K562 (cell line): ENCODE measurements at regions not wholly inside any gene's neighbourhood (a gene's known extent, or its start where the extent isn't known, plus 50 kb on each side); places are given as distances from the start of the nearest gene placed in this dataset.

Experiments used
- ATAC-seq: fragments of 200-7000 bp; cut with Tn5 transposase; 3 replicates; pipeline ENCODE4 v1.9.1; 2020; ENCODE audit warnings: moderate library complexity
- BruUV-seq: library from RNA; stranded (reverse); fragments of 400-500 nt; replicated peaks from 2 replicates; lab custom pipeline; 2021; lab: Mats Ljungman, UMichigan
- CTCF ChIA-PET: fragments of 300-600 bp; formaldehyde crosslinking; extraction: SDS; loops from one replicate; lab custom pipeline; 2021; ENCODE audit warnings: low intra/inter-chr PET ratio; lab: Yijun Ruan, JAX
- POLR2A ChIA-PET: fragments of 300-600, 350-650 bp; sonication (Branson Sonifier 250); formaldehyde crosslinking; extraction: SDS; loops from one replicate; lab custom pipeline; 2021; ENCODE audit warnings: antibody characterized with exemption, inconsistent platforms; lab: Yijun Ruan, JAX
- DNase-seq, 4 experiments: peaks; one replicate each; pipeline versions ENCODE4 v3.0.0 to v3.0.0-alpha.2; 2011 to 2018; ENCODE audit warnings: low spot score in 3 of 4, mixed read lengths in 3 of 4; ENCODE audit errors: extremely low read depth in 1 of 4
- FAIRE-seq: peaks from 2 replicates; lab custom pipeline; 2011; peaks lifted over from hg19 to GRCh38; lab: Jason Lieb, UNC
- H2AFZ ChIP-seq: 2 replicates; pipeline ENCODE4 v1.6.0; 2011; ENCODE audit warnings: low read depth, low read length, control low read depth, inconsistent platforms
- H3K27ac ChIP-seq: fragments of 200-600 bp; 3 replicates; pipeline ENCODE4 v1.8.0; 2011; ENCODE audit warnings: low read depth, mild to moderate bottlenecking, control low read depth, inconsistent platforms, low read length, moderate library complexity, mixed read lengths; ENCODE audit errors: extremely low read depth
- H3K27me3 ChIP-seq, 2 experiments: fragments of 300-600 bp in 1 of 2; 2 replicates in 1 of 2; 3 replicates in 1 of 2; pipeline versions ENCODE4 v1.6.0 to v1.8.0; 2011; ENCODE audit warnings: inconsistent platforms in 2 of 2, low read length in 2 of 2, mild to moderate bottlenecking in 1 of 2, mixed read lengths in 1 of 2, moderate library complexity in 1 of 2; ENCODE audit not compliant: control insufficient read depth in 2 of 2, insufficient read depth in 2 of 2
- H3K36me3 ChIP-seq: fragments of 300-600 bp; 3 replicates; pipeline ENCODE4 v1.8.0; 2011; ENCODE audit warnings: mild to moderate bottlenecking, low read length, inconsistent platforms; ENCODE audit not compliant: control insufficient read depth, insufficient read depth
- H3K4me1 ChIP-seq, 2 experiments: fragments of 200-600 bp in 1 of 2; replicated peaks in 1 of 2; 2 replicates in 1 of 2; 3 replicates in 1 of 2; pipeline versions ENCODE4 v1.5.1 to v1.8.0; 2011; ENCODE audit warnings: inconsistent platforms in 2 of 2, low read length in 2 of 2, mild to moderate bottlenecking in 1 of 2, mixed read lengths in 1 of 2, moderate library complexity in 1 of 2; ENCODE audit not compliant: control insufficient read depth in 2 of 2, insufficient read depth in 2 of 2
- H3K4me2 ChIP-seq: 2 replicates; pipeline ENCODE4 v1.6.1; 2011; ENCODE audit warnings: low read length, control low read depth, inconsistent platforms, mixed read lengths; ENCODE audit not compliant: insufficient read depth
- H3K4me3 ChIP-seq: fragments of 200-600 bp; sonication (generic), shearing (Covaris generic); 2 replicates; pipeline ENCODE4 v1.5.1; 2016; ENCODE audit warnings: control low read depth, inconsistent platforms
- H3K79me2 ChIP-seq: fragments of 200-600 bp; 3 replicates; pipeline ENCODE4 v1.8.0; 2011; ENCODE audit warnings: low read length, inconsistent platforms; ENCODE audit not compliant: control insufficient read depth, insufficient read depth
- H3K9ac ChIP-seq, 2 experiments: 2 replicates each; pipeline versions ENCODE4 v1.6.0 to v1.6.1; 2011; ENCODE audit warnings: low read depth in 2 of 2, low read length in 2 of 2, control low read depth in 1 of 2, inconsistent platforms in 1 of 2, mild to moderate bottlenecking in 1 of 2, mixed read lengths in 1 of 2; ENCODE audit not compliant: insufficient read depth in 1 of 2
- H3K9me1 ChIP-seq: one replicate; pipeline ENCODE4 v1.6.0; 2011; ENCODE audit warnings: inconsistent platforms, mild to moderate bottlenecking, low read length, moderate library complexity; ENCODE audit not compliant: control insufficient read depth, insufficient read depth
- H3K9me3 ChIP-seq: replicated peaks from 2 replicates; pipeline ENCODE4 v1.5.1; 2011; ENCODE audit warnings: low read depth, low read length, inconsistent platforms; ENCODE audit not compliant: control insufficient read depth, insufficient read depth
- H4K20me1 ChIP-seq: replicated peaks from 2 replicates; pipeline ENCODE4 v1.6.1; 2011; ENCODE audit warnings: low read length, inconsistent platforms, mixed read lengths; ENCODE audit not compliant: control insufficient read depth, insufficient read depth
- EWSR1 ChIP-seq: fragments of 450-650 bp; IDR thresholded peaks from 2 replicates; pipeline ENCODE4 v1.6.1; 2018; ENCODE audit warnings: borderline replicate concordance, mild to moderate bottlenecking, low read depth, moderate library complexity; ENCODE audit not compliant: partially characterized antibody
- HMG20A ChIP-seq: fragments of 450-650 bp; formaldehyde crosslinking; conservative IDR thresholded peaks from 2 replicates; pipeline ENCODE4 v1.4.0; 2020; ENCODE audit warnings: mild to moderate bottlenecking, mixed read lengths
- NELFE ChIP-seq: IDR thresholded peaks from 2 replicates; pipeline ENCODE4 v1.6.1; 2011; ENCODE audit warnings: mild to moderate bottlenecking; ENCODE audit not compliant: insufficient read depth, insufficient read length
- PHTF2 ChIP-seq: fragments of 250-450 bp; sonication (Bioruptor Pico); IDR thresholded peaks from 2 replicates; pipeline ENCODE4 v1.5.0; 2021; ENCODE audit warnings: mild to moderate bottlenecking
- TAF15 ChIP-seq: fragments of 200-400 bp; formaldehyde crosslinking; IDR thresholded peaks from 2 replicates; pipeline ENCODE4 v1.6.1; 2017; ENCODE audit warnings: mild to moderate bottlenecking, low read depth, low read length, moderate library complexity
- ZNF311 ChIP-seq: fragments of 250-450 bp; sonication (Bioruptor Pico); IDR thresholded peaks from 2 replicates; pipeline ENCODE4 v1.4.0; 2020; ENCODE audit warnings: mild to moderate bottlenecking, moderate library complexity
- WGBS: fragments of 100-300 bp; shearing (Covaris generic); methylation state at CpG from one replicate; pipeline ENCODE4 v1.1.6; 2016; ENCODE audit warnings: low coverage, mixed read lengths; ENCODE audit not compliant: insufficient coverage; ENCODE audit errors: missing lambda C conversion rate; 5-methylcytosine and 5-hydroxymethylcytosine counted together
- in situ Hi-C: fragments of 300-500 bp; cut with MboI; formaldehyde crosslinking; loops from 4 replicates; pipeline ENCODE4 v1.15.0; 2018; ENCODE audit warnings: inconsistent platforms, mixed read lengths
- intact Hi-C: fragments of 100-400 bp; cut with micrococcal nuclease; formaldehyde crosslinking; loops from 2 replicates; pipeline ENCODE4 v1.14.2; 2022
- TF ChIP-seq, protein P1 (sequence below): fragments of 250-450 bp; sonication (Bioruptor Pico); IDR thresholded peaks from 2 replicates; pipeline ENCODE4 v1.8.0; 2021; ENCODE audit warnings: moderate library complexity, mild to moderate bottlenecking, inconsistent platforms
- TF ChIP-seq, protein P2 (sequence below): sonication (generic); formaldehyde crosslinking; IDR thresholded peaks from 2 replicates; pipeline ENCODE4 v1.8.1; 2023; ENCODE audit warnings: mild to moderate bottlenecking, missing genetic modification reagents
- TF ChIP-seq, protein P3 (sequence below): fragments of 200-800 bp; sonication (Bioruptor generic); IDR thresholded peaks from 2 replicates; pipeline ENCODE4 v1.6.1; 2017; ENCODE audit warnings: missing genetic modification characterization, missing compliant biosample characterization

DNA sequence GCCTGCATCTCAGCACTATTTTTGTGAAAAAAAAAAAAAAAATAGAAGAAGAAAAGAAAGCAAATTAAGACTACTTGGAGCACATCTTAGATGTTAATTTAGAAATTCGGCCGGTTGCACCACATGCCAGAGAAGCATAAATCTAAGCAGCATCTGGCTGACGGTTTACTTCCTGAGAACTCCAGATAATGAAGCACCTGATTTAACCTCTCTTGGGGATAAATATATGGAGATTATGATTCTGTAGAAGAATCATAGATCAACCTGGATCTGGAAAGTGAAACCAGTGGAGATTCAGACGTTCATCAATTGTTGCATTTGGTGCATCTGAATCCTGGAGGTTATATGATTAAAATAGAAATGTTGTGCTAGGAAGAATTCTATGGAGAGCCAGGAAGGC is 102.1 kb upstream of the SH3BP4 start:
- H4K20me1 ChIP-seq = no peaks in the 10 kb centered on the region
- no peak overlapping the region for H3K4me2 ChIP-seq
- H3K4me3 ChIP-seq = no peak overlapping the region
- H3K4me1 ChIP-seq = no peaks in the 10 kb centered on the region
- in situ Hi-C loops = no loop called here
- DNase-seq = no peak
- BruUV-seq = no TSS peak
- 0% methylated on average over 4 of the region's 4 CpGs for WGBS
- TF ChIP-seq TAF15 = no peak
- no peak for TF ChIP-seq PHTF2 (CRISPR knock-in tag)
- TF ChIP-seq, protein P1, sequence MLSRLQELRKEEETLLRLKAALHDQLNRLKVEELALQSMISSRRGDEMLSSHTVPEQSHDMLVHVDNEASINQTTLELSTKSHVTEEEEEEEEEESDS = no peak
- no peak for TF ChIP-seq ZNF311
- TF ChIP-seq, protein P2, sequence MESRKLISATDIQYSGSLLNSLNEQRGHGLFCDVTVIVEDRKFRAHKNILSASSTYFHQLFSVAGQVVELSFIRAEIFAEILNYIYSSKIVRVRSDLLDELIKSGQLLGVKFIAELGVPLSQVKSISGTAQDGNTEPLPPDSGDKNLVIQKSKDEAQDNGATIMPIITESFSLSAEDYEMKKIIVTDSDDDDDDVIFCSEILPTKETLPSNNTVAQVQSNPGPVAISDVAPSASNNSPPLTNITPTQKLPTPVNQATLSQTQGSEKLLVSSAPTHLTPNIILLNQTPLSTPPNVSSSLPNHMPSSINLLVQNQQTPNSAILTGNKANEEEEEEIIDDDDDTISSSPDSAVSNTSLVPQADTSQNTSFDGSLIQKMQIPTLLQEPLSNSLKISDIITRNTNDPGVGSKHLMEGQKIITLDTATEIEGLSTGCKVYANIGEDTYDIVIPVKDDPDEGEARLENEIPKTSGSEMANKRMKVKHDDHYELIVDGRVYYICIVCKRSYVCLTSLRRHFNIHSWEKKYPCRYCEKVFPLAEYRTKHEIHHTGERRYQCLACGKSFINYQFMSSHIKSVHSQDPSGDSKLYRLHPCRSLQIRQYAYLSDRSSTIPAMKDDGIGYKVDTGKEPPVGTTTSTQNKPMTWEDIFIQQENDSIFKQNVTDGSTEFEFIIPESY (CRISPR knock-in tag) = no peak
- no peak for TF ChIP-seq HMG20A (CRISPR knock-in tag)
- TF ChIP-seq, protein P3, sequence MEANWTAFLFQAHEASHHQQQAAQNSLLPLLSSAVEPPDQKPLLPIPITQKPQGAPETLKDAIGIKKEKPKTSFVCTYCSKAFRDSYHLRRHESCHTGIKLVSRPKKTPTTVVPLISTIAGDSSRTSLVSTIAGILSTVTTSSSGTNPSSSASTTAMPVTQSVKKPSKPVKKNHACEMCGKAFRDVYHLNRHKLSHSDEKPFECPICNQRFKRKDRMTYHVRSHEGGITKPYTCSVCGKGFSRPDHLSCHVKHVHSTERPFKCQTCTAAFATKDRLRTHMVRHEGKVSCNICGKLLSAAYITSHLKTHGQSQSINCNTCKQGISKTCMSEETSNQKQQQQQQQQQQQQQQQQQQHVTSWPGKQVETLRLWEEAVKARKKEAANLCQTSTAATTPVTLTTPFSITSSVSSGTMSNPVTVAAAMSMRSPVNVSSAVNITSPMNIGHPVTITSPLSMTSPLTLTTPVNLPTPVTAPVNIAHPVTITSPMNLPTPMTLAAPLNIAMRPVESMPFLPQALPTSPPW (CRISPR knock-in tag) = no peak
- no peak for TF ChIP-seq EWSR1
- no peak for TF ChIP-seq NELFE
- TF ChIP-seq, all 486 proteins: peak for 0
- Histone ChIP-seq H3K79me2 (no peaks in the 10 kb centered on the region), H3K36me3 (no peaks in the 10 kb centered on the region), H3K9me3 (no peaks in the 10 kb centered on the region), H3K27me3 (peaks cover 0 to 15% of the 10 kb centered on the region in 2 experiments; a peak in 2 of 5 replicates), H2AFZ (no peak overlapping the region), H3K27ac (no peak overlapping the region), H3K9ac (no peak overlapping the region), H3K9me1 (no peaks in the 10 kb centered on the region)
- POLR2A ChIA-PET = no interaction called here
- CTCF ChIA-PET = no interaction called here
- FAIRE-seq (no peak), ATAC-seq (no peak)
- intact Hi-C loops = no loop called here
